ENCODE measurements at regions not wholly inside any gene's neighbourhood (a gene's known extent, or its start where the extent isn't known, plus 50 kb on each side); places are given as distances from the start of the nearest gene placed in this dataset.

DNA sequence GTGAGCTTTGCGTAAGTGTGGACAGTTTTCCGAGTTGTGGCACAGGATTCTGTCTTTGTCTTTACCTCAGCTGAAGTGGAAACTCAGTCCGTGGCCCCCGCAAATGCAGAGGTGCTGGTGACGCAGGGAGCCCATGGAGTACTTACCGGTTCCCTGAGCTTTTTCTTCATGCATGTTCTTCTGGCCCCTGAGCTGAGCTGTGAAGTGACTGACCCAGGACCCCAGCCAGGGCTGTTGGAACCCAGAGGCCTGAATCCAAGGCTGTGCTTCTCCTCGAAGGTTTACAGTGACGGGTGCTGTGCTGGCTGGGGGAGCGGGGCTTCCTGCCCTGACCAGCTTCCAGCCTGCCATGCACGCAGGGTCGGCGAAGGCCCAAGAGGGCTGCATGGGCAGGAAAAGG lies 223.5 kb downstream of the GLRX3 start:
- no peak overlapping the region for H3K4me3 ChIP-seq (ENCODE audit: low read length)
- DNase-seq (ENCODE audit: low read depth), result no peak
- TF ChIP-seq, protein P1, sequence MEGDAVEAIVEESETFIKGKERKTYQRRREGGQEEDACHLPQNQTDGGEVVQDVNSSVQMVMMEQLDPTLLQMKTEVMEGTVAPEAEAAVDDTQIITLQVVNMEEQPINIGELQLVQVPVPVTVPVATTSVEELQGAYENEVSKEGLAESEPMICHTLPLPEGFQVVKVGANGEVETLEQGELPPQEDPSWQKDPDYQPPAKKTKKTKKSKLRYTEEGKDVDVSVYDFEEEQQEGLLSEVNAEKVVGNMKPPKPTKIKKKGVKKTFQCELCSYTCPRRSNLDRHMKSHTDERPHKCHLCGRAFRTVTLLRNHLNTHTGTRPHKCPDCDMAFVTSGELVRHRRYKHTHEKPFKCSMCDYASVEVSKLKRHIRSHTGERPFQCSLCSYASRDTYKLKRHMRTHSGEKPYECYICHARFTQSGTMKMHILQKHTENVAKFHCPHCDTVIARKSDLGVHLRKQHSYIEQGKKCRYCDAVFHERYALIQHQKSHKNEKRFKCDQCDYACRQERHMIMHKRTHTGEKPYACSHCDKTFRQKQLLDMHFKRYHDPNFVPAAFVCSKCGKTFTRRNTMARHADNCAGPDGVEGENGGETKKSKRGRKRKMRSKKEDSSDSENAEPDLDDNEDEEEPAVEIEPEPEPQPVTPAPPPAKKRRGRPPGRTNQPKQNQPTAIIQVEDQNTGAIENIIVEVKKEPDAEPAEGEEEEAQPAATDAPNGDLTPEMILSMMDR (IDR thresholded peaks at IDR 0.05; ENCODE audit: insufficient read depth, low read depth, low read length, missing control alignments), result no peak

DNA sequence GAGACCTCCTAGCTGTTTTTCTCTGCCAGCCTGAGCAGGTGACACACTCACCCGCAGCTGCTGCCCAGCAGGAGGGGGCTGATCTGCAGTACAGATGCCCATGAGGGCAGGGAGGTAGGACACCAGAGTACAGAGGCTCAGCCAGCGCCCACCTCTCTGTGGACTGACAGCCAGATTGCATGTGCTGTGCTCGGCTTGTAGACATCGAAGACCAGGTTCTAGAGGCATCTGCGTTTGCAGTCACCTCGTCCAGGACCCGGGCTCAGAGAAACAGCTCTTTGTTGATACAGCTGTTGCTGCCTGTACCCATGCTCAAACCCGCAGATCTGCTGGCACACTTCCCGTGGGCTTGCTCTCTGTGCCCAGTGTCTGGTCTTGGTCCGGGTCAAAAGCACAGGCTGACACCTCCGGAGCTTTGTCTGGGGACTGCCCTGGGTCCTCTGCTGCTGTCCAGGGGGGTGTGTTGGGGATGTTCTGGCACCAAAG lies 224.7 kb downstream of the GLRX3 start:
- H3K4me3 ChIP-seq (ENCODE audit: low read length), result no peak overlapping the region
- TF ChIP-seq, protein P1 (IDR thresholded peaks at IDR 0.05; ENCODE audit: insufficient read depth, low read depth, low read length, missing control alignments), result no peak
- no peak for DNase-seq (ENCODE audit: low read depth)

DNA sequence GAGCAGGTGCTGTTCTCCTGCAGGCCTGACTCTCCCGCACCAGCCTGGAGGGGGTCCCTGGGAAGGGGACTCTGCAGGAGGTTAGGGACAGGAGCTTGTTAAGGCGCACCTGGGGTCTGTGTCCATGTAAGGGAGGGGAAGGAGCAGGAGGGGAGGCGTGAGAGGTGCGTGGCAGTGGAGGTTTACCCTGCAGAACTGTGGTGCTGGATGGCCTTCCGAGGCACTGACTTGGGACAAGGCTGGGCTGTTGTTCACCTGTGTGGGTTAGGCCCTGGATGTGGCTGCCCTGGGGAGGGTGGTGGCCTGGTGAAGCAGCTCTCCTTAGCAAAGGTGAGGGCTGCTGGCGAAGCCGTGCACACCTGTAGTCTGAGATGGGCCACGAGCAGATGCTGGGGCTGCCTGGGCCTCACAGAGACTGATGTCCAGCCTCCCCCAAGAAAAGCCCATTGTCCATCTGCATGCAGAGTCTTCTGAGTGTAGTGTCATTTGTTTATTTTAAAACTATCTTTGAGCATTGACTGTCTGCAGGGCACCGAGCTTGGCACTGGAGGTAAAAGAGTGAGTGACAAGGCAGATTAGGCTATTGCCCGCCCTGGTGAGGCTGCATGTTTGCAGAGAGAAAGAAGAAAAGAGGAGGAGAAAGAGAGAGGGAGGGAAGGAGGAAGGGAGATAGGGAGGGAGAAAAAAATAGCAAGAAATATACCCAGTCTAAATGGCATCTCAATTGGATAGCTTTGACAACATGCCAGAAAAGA lies 225.3 kb downstream of the GLRX3 start:
- TF ChIP-seq, protein P1 (IDR thresholded peaks at IDR 0.05; ENCODE audit: insufficient read depth, low read depth, low read length, missing control alignments), result no peak
- H3K4me3 ChIP-seq (ENCODE audit: low read length), result no peak overlapping the region

GRCh38 chr10:130362308-130362761 lies 226.1 kb downstream of the GLRX3 start:
- DNase-seq (ENCODE audit: low read depth), result no peak
- TF ChIP-seq, protein P1 (IDR thresholded peaks at IDR 0.05; ENCODE audit: insufficient read depth, low read depth, low read length, missing control alignments), result no peak
- no peak overlapping the region for H3K4me3 ChIP-seq (ENCODE audit: low read length)

More for the DNA sequence above, 225.3 kb downstream of the GLRX3 start:
- no peak for DNase-seq (ENCODE audit: low read depth)

DNA sequence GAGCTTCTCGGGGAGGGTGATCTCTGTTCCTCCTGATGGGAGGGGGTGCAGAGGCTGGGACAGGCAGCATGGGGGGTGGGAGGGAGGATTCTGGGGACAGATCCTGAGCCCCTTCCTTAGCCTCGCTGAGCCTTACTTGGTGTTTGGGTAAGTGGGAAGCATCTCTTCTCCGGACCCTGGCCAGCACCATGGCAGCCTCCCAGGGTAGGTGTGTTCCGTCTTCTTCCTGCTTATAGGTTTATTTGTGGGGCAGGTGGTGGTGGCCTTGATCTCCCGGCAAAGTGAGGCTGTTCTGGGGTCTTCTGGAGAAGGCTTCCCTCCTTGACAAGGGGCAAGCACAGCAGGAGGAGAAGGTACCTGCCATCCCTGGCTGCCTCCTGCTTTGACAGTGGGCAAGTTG lies 226.9 kb downstream of the GLRX3 start:
- H3K4me3 ChIP-seq (ENCODE audit: low read length), result no peak overlapping the region
- TF ChIP-seq, protein P1 (IDR thresholded peaks at IDR 0.05; ENCODE audit: insufficient read depth, low read depth, low read length, missing control alignments), result no peak
- no peak for DNase-seq (ENCODE audit: low read depth)

DNA sequence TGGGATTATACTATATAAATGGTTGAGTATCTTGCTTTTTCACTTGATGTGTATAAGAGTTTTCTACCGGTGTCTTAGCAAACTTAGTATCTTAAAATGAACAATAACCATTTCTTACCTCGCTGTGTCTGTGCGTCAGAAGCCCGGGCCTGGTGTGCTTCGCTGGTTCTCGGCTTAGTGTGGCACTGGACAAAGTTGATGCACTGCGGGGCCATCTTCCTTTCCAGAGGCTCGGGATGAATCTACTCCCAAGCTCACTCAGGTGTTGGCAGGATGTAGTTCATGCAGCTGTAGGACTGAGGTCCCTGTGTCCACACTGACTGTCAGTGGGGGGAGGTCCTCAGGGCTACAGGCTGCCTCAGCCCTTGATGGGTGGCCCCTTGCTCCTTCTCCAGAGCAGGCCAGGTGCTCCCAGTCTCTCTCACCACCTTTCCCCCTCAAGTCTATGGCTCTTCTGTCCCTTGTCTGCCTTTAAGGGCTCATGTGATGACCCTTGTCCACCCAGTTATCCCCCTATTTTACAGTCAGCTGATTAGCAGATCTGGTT lies 227.8 kb downstream of the GLRX3 start:
- TF ChIP-seq, protein P1 (IDR thresholded peaks at IDR 0.05; ENCODE audit: insufficient read depth, low read depth, low read length, missing control alignments), result no peak
- no peak overlapping the region for H3K4me3 ChIP-seq (ENCODE audit: low read length)
- no peak for DNase-seq (ENCODE audit: low read depth)

Data from epithelial cell of esophagus (primary cell).